ENCODE measurements at regions not wholly inside any gene's neighbourhood (a gene's known extent, or its start where the extent isn't known, plus 50 kb on each side); places are given as distances from the start of the nearest gene placed in this dataset.

DNA sequence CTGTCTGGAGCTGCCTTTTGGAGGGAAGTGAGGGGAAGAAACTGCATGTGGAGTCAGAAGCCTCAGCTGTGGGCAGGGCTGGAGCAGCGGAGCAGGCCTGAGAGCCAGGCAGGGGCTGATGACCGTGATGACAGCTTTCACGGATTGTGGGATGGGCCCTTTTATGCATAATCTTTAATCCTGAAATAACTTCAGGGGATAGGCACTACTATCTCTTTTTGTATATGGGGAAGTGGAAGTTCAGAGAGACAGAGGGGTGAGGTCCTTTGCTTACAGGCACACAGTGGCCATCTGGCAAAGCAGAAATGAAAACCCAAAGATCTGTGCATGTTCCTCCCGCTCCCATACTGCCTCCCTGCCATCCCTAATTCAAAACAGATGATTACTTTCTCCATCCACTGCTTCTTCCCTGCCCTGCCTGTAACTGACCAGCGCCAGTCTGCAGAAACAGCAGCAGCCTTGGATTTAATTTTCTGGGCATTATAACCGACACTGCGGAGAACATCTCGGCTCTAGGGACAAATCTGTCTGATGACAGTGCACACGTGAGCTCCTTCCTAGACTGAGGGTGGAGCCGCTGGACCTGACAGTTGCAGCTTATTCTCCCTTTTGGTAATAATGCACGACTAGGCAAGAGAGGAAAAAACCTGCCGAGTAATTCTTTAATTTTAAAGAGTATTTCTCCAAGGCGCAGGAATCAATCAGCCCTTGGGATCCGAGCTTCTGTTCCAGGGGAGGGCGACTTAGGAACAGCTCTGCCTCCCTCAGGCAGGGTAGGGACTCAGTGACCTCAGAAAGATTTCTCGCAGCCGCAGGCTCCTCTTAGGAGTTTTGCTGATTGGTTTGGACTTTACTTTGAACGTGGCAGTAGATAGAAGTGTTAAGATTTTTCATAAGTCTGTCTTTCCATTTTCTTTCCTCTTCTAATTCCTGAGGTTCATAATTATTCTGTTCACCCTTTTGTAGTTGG lies 95.4 kb downstream of the UTP18 start:
- Histone ChIP-seq H2AFZ (ENCODE audit: low read length) (no peak overlapping the region), H3K27me3 (ENCODE audit: insufficient read depth, low read length, poor library complexity, severe bottlenecking) (peaks cover 5% of the 10 kb centered on the region), H3K9me3 (ENCODE audit: insufficient read depth, low read depth, low read length) (no peaks in the 10 kb centered on the region), H3K9me2 (replicated peaks; ENCODE audit: low read depth, low read length) (no peaks in the 10 kb centered on the region), H3K4me1 (ENCODE audit: insufficient read depth, low read length, poor library complexity, severe bottlenecking) (no peaks in the 10 kb centered on the region), H3F3A (ENCODE audit: low read depth) (no peaks in the 10 kb centered on the region), H4K20me1 (ENCODE audit: insufficient read depth, low read length, poor library complexity, severe bottlenecking) (no peaks in the 10 kb centered on the region), H3K4me3 (ENCODE audit: low read length, poor library complexity, severe bottlenecking) (no peak overlapping the region), H3K9ac (ENCODE audit: low read depth, low read length, poor library complexity, severe bottlenecking) (no peak overlapping the region), H3K79me2 (ENCODE audit: insufficient read depth, low read length) (no peaks in the 10 kb centered on the region), H3K36me3 (ENCODE audit: insufficient read depth, low read length) (no peaks in the 10 kb centered on the region), H3K4me2 (ENCODE audit: low read depth, low read length, poor library complexity, severe bottlenecking) (no peak overlapping the region)
- TF ChIP-seq EZH2phosphoT487 (IDR thresholded peaks at IDR 0.05; ENCODE audit: borderline replicate concordance) (no peak), CTCF (conservative IDR thresholded peaks at IDR 0.05; ENCODE audit: low read length) (no peak)

DNA sequence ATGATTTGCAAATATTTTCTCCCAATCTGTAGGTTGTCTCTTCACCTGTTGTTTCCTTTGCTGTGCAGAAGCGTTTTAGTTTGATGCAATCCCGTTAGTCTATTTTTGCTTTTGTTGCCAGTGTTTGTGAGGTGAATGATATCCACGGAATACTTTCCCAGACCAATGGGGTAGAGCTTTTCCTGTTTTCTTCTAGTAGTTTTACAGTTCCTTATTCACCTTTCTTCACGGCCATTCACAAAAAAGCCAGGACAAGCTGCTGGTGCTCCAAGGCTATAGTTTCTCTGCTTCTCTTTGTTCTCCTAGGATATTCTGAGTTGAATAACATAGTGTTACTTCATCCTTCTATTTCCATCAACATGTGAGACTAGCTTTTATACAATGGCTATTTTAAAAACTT lies 98.7 kb downstream of the UTP18 start:
- TF ChIP-seq EZH2phosphoT487 (IDR thresholded peaks at IDR 0.05; ENCODE audit: borderline replicate concordance) (no peak), CTCF (conservative IDR thresholded peaks at IDR 0.05; ENCODE audit: low read length) (no peak)
- no peaks in the 10 kb centered on the region for H3F3A ChIP-seq (ENCODE audit: low read depth)
- H3K9ac ChIP-seq (ENCODE audit: low read depth, low read length, poor library complexity, severe bottlenecking), result no peak overlapping the region
- H3K27me3 ChIP-seq (ENCODE audit: insufficient read depth, low read length, poor library complexity, severe bottlenecking), result peaks cover 5% of the 10 kb centered on the region
- no peaks in the 10 kb centered on the region for H3K79me2 ChIP-seq (ENCODE audit: insufficient read depth, low read length)
- no peaks in the 10 kb centered on the region for H3K9me3 ChIP-seq (ENCODE audit: insufficient read depth, low read depth, low read length)
- no peaks in the 10 kb centered on the region for H4K20me1 ChIP-seq (ENCODE audit: insufficient read depth, low read length, poor library complexity, severe bottlenecking)
- no peak overlapping the region for H2AFZ ChIP-seq (ENCODE audit: low read length)
- H3K36me3 ChIP-seq (ENCODE audit: insufficient read depth, low read length), result no peaks in the 10 kb centered on the region
- no peaks in the 10 kb centered on the region for H3K4me1 ChIP-seq (ENCODE audit: insufficient read depth, low read length, poor library complexity, severe bottlenecking)
- H3K4me3 ChIP-seq (ENCODE audit: low read length, poor library complexity, severe bottlenecking), result no peak overlapping the region
- no peaks in the 10 kb centered on the region for H3K9me2 ChIP-seq (replicated peaks; ENCODE audit: low read depth, low read length)
- no peak overlapping the region for H3K4me2 ChIP-seq (ENCODE audit: low read depth, low read length, poor library complexity, severe bottlenecking)

DNA sequence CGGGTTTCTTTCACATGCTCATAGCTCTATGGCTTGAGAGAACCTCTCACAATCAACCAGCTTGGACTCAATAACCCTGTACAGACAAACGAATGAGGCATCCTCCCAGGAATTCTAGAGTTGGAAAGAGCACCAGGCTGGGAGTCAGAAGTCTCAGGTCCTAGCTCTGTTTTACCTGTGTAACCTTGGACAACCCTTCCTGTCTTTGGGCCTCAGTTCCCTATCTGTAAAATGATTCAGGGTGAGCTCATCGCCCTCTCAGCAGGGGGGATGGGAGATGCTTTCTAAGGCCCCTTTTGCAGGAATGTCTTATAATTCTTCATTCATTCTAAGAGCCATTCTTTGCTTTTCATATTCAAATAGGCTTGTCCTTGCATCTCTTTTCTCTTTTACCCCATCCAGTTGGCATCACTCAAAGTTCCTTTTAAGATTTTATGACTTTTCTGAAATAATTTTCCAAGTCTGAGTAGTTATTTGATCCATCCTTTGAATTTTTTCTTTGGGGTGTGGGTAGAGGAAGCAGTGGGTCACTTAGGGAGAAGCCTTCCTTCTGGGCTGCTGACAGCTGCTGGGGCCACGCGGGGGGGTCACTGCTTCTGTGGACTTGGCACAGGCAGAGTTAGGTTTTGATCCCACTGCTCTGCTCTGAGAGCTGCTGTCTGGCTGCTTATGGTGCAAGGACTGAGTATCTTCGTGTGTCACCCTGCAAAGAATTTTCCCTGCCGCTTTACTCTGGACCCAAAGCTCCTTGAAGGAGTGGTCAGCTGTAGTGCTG lies 102.7 kb downstream of the UTP18 start:
- H3K9me3 ChIP-seq (ENCODE audit: insufficient read depth, low read depth, low read length), result no peaks in the 10 kb centered on the region
- no peaks in the 10 kb centered on the region for H3K9me2 ChIP-seq (replicated peaks; ENCODE audit: low read depth, low read length)
- no peaks in the 10 kb centered on the region for H3K79me2 ChIP-seq (ENCODE audit: insufficient read depth, low read length)
- H3K4me2 ChIP-seq (ENCODE audit: low read depth, low read length, poor library complexity, severe bottlenecking), result no peak overlapping the region
- H3K27me3 ChIP-seq (ENCODE audit: insufficient read depth, low read length, poor library complexity, severe bottlenecking), result peaks cover 5% of the 10 kb centered on the region
- no peaks in the 10 kb centered on the region for H3K36me3 ChIP-seq (ENCODE audit: insufficient read depth, low read length)
- no peak overlapping the region for H3K4me3 ChIP-seq (ENCODE audit: low read length, poor library complexity, severe bottlenecking)
- no peaks in the 10 kb centered on the region for H3K4me1 ChIP-seq (ENCODE audit: insufficient read depth, low read length, poor library complexity, severe bottlenecking)
- H3K9ac ChIP-seq (ENCODE audit: low read depth, low read length, poor library complexity, severe bottlenecking), result no peak overlapping the region
- H4K20me1 ChIP-seq (ENCODE audit: insufficient read depth, low read length, poor library complexity, severe bottlenecking), result no peaks in the 10 kb centered on the region
- H2AFZ ChIP-seq (ENCODE audit: low read length), result no peak overlapping the region
- H3F3A ChIP-seq (ENCODE audit: low read depth), result no peaks in the 10 kb centered on the region
- no peak for TF ChIP-seq CTCF (conservative IDR thresholded peaks at IDR 0.05; ENCODE audit: low read length)
- TF ChIP-seq EZH2phosphoT487 (IDR thresholded peaks at IDR 0.05; ENCODE audit: borderline replicate concordance), result no peak
